ENCODE measurements at regions not wholly inside any gene's neighbourhood (a gene's known extent, or its start where the extent isn't known, plus 50 kb on each side); places are given as distances from the start of the nearest gene placed in this dataset.
A peak's percentile ranks its signal among the peaks of the same experiment; 100 is the strongest.

DNA sequence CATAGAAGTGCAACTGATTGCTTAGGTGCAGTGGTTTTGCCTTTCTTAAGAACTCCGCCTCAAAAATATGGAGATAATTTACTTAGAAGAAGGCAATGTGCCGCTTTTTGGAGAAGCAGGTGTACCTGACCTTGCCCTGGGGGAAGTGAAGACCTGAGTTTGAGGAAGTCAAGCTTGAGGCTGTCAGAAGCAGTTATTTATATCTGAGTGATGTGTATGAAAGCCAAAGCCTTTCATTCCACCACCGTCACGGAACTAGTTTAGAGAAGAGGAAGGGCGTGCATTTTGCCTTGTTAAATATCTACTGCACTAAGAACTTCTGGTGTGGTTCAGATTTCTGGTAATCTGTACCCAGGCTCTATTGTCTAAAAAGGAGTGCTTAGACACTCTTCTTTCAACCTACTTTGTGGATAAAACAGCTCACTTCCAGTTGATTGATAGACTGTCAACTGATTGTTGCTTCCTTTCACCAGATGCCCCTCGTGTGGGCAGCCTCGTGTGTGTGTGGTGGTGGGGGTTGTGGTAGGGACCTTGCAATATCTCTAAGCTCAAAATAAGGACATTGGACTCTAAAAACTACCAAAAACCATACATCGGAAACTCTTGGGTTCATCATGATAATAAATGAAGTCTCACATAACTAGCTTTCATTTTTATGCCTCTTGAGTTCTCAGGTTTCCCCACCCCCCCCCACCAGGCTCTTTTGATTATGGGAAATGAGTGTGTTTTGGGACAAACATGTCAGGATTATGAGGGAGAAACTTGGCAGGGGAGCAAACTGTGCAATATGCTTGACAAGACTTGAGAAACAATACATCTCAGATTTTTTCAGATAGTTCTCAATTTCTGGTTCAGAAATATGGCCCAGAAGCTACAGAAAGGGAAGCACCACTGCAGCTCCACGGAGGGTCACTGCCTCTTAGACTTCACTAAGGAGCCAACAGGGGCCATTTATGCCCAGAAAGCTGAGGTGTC, 78.6 kb downstream of the ARF6 start:
- peak; percentile 75 for DNase-seq

DNA sequence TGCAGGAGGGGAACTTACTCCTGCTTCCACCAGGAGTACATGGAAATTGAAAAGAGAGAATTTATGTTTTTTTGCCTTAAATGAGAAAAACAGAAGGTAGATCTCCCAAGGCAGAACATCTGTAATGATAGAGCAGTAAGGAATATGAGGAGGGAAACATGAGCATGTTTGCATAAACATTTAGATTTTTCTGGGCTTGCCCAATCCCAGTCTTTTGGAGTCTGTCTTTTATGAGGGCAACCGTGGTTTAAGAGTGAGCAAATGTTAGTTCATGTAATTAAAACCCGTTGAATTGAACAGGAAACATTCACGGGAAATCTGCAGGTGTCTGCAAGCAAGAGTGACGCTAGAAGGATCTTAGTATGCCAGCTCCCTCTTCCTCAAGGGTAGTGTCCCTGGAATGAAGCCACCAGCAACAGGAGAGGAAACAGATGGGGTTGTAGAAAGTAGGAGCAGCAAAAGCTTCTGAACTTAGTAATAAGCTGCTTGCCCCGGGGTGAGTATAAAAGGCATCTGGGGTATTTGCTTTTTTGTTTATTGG, 79.3 kb downstream of the ARF6 start:
- DNase-seq: no peak

- DNase-seq: peak; percentile 72
Measured at GRCh38 chr14:49972823-49973222, 79.9 kb downstream of the ARF6 start.

DNA sequence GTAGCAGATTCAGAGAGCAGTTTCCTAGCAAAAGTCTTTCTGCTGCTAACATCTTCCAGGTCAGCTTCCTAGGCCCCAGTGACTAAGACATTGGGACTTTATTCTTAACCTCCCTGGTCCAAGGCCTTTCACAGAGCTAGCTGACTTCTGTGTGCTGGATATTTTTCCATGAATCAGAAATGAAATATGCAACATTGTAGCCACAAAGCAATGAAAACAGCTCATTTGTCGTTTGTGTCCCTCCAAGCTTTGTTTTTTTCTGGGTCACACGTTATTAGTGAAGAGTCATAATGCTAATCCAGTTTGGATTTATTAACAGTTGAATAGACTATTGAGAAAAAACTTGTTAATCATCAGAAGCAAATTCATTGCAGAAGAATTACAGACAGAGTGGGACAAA, 82.4 kb downstream of the ARF6 start:
- DNase-seq: no peak

DNA sequence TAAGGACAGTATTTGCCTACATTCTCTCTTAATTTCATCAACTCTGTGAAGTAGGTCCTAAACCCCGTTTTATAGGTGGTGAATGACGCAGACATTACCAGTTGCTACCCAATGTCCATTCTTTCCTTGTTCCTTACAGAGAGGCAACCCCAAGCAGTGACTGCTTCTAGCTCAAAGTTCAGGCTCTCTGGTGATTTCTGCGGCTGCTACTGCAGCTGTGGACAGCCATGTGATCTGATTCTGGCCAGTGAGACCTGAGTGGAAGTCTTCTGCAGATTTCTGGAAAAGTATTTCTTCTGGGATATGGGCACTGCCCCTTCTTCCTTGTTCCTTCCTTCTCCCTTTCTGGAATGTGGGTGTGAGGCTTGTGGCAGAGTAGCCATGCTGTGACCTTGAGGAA, 82.9 kb downstream of the ARF6 start:
- DNase-seq: no peak

- peak; percentile 73 for DNase-seq
Measured at GRCh38 chr14:49977126-49977841, 84.4 kb downstream of the ARF6 start.

DNA sequence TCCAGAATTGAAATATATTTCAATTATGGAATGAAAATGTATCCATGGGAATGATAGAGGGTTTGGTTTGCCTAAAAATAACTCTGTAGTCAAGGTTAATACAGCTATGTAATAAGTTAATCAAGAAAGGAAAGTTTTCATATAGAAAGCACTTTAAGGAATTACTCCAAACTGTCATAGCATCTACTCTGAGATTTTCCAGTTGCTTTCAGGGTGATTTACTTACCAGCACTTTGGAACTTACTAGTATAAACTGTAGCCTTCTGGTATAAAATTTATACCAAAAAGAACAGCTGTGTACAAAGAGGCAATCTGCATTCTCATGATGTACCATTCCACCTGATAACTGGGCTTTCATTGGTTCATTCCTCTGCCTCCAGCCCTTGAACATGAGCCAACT, 87.1 kb downstream of the ARF6 start:
- DNase-seq: no peak

DNA sequence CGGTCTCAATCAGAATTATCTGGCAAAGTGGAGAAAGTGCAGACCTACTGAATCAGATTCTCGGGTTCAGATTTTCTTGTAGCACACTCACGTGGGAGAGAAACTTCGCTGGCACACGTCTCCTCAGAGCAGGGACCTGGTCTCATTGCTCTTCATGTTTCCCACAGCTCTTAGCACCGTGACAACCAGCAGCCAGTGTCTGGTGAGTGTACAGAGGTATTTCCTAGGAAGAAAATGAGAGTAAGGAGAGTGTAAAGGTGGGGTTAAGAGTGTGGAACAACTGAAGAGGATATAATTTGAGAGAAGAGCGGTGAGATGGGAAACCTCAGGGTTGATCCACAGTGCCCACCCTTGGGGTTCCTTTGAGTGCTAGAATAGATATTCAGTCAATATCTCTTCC, 89.2 kb downstream of the ARF6 start:
- DNase-seq: no peak

DNA sequence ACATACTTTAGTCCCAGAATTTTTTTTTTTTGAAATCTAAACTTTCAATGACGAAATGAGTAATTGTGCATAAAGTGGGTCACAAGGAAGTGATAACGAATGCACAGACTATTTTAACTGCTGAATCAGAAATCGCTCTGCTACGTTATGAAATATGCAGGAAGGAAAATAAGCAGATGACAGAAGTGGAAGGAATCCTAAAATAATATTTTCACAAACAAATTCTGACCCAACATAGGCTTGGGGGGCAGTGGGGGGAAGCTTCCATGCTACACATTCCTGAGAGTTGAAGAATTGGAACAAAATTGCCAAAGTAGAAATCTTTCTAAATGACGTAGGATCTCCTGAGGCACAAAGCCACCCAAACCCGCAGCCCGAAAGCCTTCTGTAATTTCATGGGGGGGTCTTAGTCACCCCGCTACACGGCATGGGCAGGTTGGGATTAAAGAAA, 89.6 kb downstream of the ARF6 start:
- DNase-seq: no peak

- DNase-seq: no peak
Measured at GRCh38 chr14:49984424-49984823, 91.5 kb downstream of the ARF6 start.

GRCh38 chr14:49986343-49987014, 93.6 kb downstream of the ARF6 start:
- DNase-seq: no peak

DNA sequence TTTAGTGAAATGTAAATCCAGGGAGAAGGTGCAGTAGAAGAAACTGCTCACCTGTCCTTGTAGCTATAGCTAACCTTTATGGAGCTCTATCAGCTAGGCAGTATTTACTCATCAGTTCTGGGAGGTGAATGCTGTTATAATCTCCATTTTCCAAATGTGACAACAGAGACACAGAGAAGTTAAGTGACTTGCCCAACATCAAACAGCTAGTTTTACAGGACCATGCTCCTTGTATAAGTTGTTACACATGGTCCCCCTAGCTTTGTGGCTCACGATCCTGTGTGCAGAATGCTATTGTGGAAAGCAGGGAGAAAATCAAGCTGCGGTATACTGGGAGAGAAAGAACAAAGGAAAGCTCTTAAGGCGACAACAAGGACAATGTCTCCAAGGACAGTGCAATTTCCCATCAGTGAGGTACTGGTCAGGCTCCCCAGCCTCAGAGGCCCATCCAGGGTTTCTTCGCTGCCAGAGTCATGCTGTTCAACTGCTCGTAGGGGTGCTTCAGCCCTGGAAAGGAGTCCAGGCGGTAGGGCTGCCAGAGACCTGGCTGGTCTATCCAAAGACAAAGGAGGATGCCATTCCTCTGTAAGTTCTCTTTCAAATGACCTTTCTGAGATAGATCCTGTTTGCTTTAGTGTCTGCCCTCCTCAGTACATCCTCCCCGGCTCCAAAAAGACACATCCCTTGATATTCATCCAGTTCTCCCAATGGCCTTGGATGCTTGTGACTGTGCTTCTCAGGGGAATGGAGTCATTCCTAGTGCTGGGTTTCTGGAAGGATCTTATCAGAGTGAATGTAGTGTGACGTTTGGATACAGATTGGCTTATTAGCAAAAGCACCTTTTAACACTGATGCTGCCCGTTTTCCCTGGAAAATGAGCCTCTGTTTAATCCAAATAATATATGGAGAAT, 95.5 kb downstream of the ARF6 start:
- DNase-seq: no peak

DNA sequence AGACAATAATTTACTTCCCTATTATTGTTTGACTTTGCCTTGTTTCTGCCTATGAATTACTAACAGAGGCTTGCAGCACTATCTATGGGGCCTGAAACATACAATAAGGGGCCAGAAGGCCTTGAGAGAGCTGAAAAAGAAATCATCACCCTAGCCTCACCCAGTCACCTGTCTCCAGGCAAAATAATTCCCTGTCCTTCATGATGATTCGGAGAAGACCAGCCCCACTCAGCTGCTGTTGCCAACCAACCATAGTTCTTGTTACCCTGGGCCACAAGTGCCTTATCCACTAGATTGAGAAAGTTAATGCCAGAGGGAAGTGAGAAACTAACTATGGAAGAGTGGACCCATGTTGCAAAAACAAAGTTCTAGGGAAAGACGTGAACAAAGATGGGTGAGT, 97.1 kb downstream of the ARF6 start:
- DNase-seq: no peak

DNA sequence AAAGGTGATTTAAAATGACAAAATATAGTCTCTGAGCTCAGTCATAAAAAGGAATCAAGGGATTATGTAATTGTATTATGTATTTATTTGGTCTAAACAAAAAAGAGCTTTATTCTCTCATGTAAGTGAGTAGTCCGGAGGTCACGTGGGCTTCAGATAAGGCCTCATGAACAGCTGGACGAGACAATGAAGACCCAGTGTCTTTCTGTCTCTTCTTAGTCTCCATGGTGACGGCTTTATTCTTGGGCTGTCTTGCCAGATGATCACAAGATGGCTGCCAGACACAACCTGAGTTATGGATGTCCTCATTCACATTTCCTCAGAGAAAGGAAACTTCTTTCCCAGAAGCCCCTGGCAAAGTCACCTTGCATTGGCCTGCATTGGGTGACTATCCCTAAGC, 98.6 kb downstream of the ARF6 start:
- no peak for DNase-seq

GRCh38 chr14:49992036-49992435, 99.2 kb downstream of the ARF6 start:
- no peak for DNase-seq

GRCh38 chr14:49992448-49992847, 99.6 kb downstream of the ARF6 start:
- DNase-seq: no peak

DNA sequence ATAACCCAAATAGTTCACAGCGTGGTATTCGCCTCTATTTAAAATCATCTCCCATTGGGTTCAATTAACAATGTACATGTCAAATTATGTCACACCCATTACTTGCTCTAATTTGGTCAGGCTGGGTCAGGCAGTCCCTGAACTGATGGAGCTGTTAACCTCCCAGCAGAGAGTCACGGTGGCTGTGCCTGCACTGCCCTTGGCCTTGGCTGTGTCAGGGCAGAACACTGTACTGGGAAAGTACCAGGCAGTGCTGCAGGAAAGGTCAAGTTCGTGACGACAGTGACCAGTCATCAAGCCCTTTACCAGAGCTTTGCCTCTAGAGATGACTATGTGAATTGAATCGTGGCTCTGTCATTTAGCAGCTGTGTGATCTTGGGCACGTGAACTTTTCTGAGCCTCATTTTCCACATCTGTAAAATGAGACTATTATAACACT, 100.0 kb downstream of the ARF6 start:
- DNase-seq: no peak

GRCh38 chr14:49993565-49993964, 100.7 kb downstream of the ARF6 start:
- DNase-seq: no peak

- DNase-seq: no peak
Measured at GRCh38 chr14:49994951-49995561, 102.2 kb downstream of the ARF6 start.

GRCh38 chr14:49997991-49998390, 105.1 kb downstream of the ARF6 start:
- no peak for DNase-seq

DNA sequence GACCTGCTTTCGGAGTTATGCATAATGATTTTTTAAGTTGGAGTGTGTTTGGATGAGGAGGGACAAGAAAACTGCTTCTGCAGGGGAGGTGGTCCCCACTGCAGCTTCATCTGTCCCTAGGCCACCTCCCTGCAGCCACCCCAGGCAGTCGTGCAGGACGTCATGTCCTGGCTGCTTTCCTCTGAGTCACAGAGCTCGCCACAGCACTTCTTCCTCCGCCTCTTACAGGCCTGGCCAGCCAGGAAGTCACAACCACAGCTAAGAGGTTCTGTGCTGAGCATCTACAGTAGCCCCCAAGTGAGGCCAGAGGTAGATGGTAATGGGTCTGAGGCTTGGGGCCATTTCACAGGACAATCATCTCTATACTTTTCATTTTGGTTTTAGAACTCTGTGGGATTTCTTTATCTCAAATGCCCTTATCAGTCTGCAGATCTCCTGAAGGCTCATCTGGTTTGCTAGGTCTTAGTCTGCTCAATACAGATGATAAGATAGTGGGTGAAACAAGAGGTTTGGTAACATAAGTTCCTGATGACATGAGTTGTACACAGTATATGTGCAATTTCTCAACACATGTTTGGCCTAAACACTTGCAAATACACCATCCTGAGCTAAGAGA, 106.4 kb downstream of the ARF6 start:
- DNase-seq: peak; percentile 83
